NCI-H187 (cell line): ENCODE measurements at regions not wholly inside any gene's neighbourhood (a gene's known extent, or its start where the extent isn't known, plus 50 kb on each side); places are given as distances from the start of the nearest gene placed in this dataset.

ENCODE experiments used
- DNase-seq, 2 experiments: peaks; one replicate each; lab custom pipeline; 2025; lab: John Stamatoyannopoulos, UW

- DNase-seq: no peak
These were observed 509.0 kb upstream of the CXADR start for GRCh38 chr21:17003763-17004373.

- DNase-seq: no peak
These were observed 480.6 kb upstream of the CXADR start for GRCh38 chr21:17032141-17032655.

GRCh38 chr21:17044696-17045095, 468.1 kb upstream of the CXADR start:
- DNase-seq: no peak

- DNase-seq: no peak
These were observed 467.5 kb upstream of the CXADR start for GRCh38 chr21:17045214-17045853.

GRCh38 chr21:17048974-17049373, 463.9 kb upstream of the CXADR start:
- DNase-seq: no peak

GRCh38 chr21:17050156-17050555, 462.7 kb upstream of the CXADR start:
- no peak for DNase-seq

- no peak for DNase-seq
These were observed 462.2 kb upstream of the CXADR start for GRCh38 chr21:17050646-17051045.

- no peak for DNase-seq
These were observed 461.8 kb upstream of the CXADR start for GRCh38 chr21:17051054-17051453.

- DNase-seq: no peak
These were observed 459.5 kb upstream of the CXADR start for GRCh38 chr21:17053321-17053720.

- no peak for DNase-seq
These were observed 452.9 kb upstream of the CXADR start for GRCh38 chr21:17059936-17060335.

GRCh38 chr21:17066006-17066405, 446.8 kb upstream of the CXADR start:
- DNase-seq: no peak

- DNase-seq: no peak
These were observed 441.8 kb upstream of the CXADR start for GRCh38 chr21:17071093-17071492.

- DNase-seq: no peak
These were observed 431.6 kb upstream of the CXADR start for GRCh38 chr21:17081193-17081592.

- DNase-seq: no peak
These were observed 429.9 kb upstream of the CXADR start for GRCh38 chr21:17082843-17083483.

GRCh38 chr21:17085707-17086106, 427.1 kb upstream of the CXADR start:
- DNase-seq: no peak

GRCh38 chr21:17088500-17088899, 424.3 kb upstream of the CXADR start:
- DNase-seq: no peak

- no peak for DNase-seq
These were observed 423.8 kb upstream of the CXADR start for GRCh38 chr21:17089091-17089491.

GRCh38 chr21:17101696-17102095, 411.1 kb upstream of the CXADR start:
- no peak for DNase-seq

GRCh38 chr21:17105932-17106331, 406.9 kb upstream of the CXADR start:
- DNase-seq: no peak

- DNase-seq: no peak
These were observed 398.8 kb upstream of the CXADR start for GRCh38 chr21:17114045-17114444.

GRCh38 chr21:17118638-17119384, 394.0 kb upstream of the CXADR start:
- no peak for DNase-seq

GRCh38 chr21:17119466-17120297, 393.2 kb upstream of the CXADR start:
- DNase-seq: no peak
